Limb (tissue), 2 donors: ENCODE measurements at regions not wholly inside any gene's neighbourhood (a gene's known extent, or its start where the extent isn't known, plus 50 kb on each side); places are given as distances from the start of the nearest gene placed in this dataset.

ENCODE experiments used
- DNase-seq, 2 donors: peaks; one replicate each; pipeline ENCODE4 v3.0.0-alpha.2; 2016; ENCODE audit errors: extremely low spot score in 2 of 2

DNA sequence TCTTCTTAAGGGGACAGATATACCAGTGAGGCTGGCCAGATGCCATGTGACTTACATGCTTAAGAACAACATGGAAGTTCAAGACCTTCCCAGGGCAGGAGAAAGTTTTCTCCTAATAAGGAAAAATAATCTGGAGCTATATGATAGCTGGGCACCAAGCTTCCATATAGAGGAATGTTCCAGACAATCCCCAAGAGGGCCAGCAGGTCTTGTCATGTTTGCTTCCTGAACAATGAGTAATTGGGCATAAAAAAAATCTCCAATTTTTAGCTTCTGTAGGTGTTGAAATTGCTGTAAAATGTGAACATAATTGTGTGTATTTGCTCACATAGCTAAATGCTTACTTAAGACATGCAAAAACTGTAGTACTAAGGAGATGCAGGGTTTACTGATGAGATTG lies 809.5 kb upstream of the PIK3C3 start:
- DNase-seq = no peak

- no peak for DNase-seq
Measured at GRCh38 chr18:41144441-41144840, 810.6 kb upstream of the PIK3C3 start.

DNA sequence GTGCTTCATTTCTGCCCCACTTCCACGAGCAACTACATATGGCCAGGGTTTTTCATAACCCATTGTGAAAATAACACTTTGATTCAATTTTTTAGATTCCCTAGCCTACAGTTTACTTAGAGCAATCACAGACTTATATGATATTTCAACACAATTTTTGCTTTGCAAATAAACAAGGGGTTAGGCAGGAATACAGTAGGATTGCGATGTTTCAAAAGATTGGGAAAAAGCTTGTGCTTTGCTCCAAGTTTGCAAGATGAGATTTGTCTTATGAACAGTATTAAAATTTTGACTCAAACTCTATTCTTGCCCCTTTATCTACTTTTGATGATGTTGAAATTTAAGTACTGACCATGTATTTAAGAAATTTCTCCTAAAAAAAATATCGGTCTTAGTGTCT lies 814.5 kb upstream of the PIK3C3 start:
- DNase-seq = no peak

DNA sequence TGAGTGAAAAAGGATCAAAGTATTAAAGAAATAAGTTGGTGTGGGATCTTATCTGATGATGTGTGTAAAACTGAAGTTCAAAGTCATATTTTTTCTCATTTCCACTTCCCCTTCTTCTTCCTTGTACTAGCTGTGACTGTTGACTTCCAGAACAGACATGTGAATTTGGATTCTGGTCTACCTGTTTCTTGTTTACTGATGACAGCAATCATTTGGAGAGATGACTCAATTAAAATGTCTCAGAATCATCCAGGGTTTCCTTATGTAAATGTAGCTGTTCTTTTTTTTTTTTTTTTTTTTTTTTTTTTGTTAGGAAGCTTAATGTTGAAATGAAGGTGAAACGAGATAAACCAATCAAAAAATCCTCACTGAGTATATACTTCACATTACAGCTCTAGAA lies 819.9 kb upstream of the PIK3C3 start:
- no peak for DNase-seq

- DNase-seq = no peak
Measured at GRCh38 chr18:41134426-41134825, 820.6 kb upstream of the PIK3C3 start.

- no peak for DNase-seq
Measured at GRCh38 chr18:41131050-41131449, 824.0 kb upstream of the PIK3C3 start.

- no peak for DNase-seq
Measured at GRCh38 chr18:41128545-41128944, 826.5 kb upstream of the PIK3C3 start.

- no peak for DNase-seq
Measured at GRCh38 chr18:41128126-41128525, 826.9 kb upstream of the PIK3C3 start.

DNA sequence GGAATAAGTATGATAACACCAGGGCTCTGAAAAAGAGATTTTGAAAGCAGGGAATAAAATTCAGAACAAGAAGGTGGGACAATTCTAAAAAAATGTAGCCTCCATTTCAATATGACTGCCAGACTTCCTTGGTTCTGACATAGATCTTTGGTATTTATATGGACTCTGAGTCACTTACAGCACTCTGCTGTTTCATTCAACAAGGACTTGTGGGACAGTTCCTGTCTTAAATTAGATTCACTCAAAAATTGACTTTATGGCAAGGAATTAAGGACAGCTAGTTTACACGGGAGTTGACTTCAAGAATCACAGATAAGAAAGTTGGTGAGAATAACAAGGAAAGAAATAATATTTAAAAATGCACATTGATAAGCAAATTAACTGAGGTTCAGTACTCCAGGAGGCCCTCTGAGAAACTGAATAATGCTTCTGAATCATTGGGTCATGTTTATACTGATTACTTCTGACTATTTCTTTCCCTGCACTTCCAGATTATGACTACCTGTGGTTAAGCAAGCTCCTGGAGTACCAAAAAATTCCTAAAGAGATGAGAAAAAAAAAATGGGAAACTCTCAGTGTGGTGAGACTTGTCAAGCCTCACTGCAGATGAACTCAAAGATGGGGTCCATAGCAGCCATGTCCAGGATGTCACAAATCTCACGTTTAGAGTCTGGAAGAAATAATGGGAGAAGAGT lies 828.3 kb upstream of the PIK3C3 start:
- no peak for DNase-seq

DNA sequence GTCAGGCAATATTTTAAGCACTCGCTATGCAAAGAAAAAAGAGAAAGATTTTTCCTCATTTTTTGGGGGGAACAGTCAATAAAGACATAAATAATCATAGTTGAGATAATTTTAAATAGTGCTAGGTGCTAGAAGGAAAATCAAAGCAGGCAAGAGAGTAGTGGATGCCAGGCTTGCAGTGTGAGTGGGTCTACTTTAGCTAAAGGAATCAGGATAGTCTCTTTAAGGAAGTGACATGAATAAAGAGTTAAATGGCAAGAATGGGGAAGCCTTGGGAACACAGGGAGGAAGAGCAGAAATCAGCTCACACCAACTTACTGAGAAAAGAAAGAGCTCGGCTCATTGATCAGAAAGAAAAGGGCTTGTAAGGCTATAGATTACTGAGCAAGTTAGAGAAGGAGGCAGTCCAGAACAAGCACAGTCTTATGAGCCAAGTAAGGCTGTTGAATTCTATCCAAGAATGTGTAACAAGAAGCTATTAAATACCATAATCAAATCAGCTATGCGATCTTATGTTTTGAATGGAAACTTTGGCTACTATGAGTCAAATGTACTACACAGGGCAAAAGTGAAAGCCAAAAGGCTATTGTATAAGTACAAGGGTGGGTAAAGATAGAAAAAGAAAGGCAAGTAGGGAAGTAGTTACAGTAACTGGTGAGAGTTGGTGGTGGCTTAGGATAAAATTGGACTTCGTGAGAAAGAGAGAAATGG lies 833.8 kb upstream of the PIK3C3 start:
- DNase-seq = no peak

GRCh38 chr18:41119031-41119430 lies 836.0 kb upstream of the PIK3C3 start:
- no peak for DNase-seq

DNA sequence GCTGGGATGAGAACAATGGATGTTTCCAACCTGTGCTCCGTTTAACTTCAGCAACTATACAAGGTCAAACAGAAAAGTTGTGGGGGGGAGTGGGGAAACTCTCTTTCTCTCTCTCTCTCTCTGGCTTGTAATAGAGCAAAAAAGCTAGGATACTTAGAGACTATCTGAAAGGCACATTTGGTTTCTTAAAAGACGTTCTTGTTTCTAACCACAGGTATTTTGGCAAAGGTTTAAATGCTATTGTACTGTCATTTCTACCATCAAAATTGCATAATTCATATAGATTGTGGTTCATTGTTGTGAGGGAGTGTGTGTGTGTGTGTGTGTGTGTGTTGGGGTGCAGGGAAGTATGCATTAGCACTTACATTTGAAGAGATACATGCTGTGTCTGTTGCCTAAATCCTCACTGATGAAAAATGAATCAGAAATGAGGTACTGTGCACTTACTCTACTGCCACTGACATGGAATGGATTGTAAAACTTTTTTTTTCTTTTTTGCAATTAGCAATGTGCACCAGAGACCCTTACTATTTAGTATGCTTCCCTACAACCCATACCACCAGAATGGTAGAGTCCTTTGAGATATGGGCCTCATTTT lies 841.0 kb upstream of the PIK3C3 start:
- DNase-seq = no peak

GRCh38 chr18:41099451-41099850 lies 855.6 kb upstream of the PIK3C3 start:
- DNase-seq = no peak

- DNase-seq = no peak
Measured at GRCh38 chr18:41096504-41096903, 858.5 kb upstream of the PIK3C3 start.

DNA sequence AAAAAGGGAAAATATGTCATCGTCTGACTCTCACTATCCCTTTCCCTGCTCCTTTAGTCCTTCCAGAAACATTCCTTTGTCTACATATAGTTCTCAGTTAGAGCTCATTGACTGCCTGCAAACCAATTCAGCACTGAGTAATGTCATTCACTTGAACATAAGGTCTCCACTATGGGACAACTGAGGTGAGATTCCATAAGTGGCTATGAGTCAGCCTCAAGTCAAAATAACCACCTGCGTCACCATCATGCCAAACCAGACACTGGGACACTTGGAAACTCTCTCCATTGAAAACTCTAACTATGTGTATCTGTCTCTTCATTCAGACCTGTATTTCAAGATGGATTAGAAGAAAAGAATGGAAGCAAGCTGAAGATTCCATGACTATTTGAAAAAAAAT lies 878.0 kb upstream of the PIK3C3 start:
- no peak for DNase-seq

- DNase-seq = no peak
Measured at GRCh38 chr18:41075212-41075611, 879.8 kb upstream of the PIK3C3 start.

DNA sequence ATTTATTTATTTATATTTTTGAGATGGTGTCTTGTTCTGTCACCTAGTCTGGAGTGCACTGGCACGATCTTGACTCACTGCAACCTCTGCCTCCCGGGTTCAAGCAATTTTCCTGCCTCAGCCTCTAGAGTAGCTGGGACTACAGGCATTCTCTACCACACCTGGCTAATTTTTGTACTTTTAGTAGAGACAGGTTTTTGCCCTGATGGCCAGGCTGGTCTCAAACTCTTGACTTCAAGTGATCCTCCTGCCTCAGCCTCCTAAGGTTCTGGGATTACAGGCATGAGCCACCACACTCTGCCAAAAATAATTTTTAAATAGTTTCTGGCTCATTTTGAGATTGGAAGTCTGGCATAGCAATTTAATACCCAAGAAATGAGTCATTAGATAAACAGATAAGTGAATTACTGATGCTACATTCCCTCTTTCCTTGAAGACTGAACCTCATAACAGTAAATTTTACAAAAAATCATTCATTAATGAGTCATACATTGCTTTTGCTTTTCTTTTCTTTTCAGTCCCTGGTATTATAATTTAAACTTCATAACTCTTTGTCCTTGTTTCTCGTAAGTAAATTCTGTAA lies 881.6 kb upstream of the PIK3C3 start:
- no peak for DNase-seq

DNA sequence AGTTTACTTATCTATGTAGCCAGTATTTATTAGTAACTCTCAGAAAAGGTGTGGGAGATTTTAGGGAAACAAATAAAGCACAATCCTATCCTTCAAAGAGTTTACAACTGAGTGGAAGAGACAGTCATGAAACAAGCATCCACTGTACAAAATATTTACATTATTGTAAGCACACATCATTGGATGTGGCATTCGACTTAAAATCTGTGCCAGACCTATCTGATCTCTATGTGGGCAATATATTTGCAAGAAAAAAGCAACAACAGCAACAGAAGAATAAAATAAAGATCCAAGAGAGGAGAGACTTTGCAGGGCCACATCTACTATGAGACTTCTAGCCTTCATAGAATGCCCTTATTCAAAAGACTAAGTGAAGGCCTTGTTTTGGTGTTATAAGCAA lies 882.1 kb upstream of the PIK3C3 start:
- no peak for DNase-seq

GRCh38 chr18:41071826-41072225 lies 883.2 kb upstream of the PIK3C3 start:
- DNase-seq = no peak

DNA sequence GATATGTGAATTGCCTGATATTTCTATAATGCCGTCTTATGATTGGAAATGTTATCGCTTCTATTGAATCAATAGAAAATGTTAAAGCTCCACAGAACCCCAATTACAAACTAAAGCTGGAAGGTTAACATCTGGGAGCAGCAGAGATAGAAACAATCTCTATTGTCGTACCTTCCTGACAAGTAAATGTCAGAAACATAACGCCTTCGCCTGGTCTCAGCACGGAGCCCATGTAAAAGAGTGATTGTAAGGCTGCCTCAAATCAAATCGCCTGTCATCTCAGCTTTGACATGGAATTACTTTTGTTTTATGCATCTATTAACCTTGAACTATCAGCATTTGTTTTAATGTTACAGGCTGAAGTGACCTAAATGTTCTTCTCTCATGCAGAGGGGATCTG lies 885.9 kb upstream of the PIK3C3 start:
- DNase-seq = no peak

GRCh38 chr18:41064916-41065315 lies 890.1 kb upstream of the PIK3C3 start:
- no peak for DNase-seq

DNA sequence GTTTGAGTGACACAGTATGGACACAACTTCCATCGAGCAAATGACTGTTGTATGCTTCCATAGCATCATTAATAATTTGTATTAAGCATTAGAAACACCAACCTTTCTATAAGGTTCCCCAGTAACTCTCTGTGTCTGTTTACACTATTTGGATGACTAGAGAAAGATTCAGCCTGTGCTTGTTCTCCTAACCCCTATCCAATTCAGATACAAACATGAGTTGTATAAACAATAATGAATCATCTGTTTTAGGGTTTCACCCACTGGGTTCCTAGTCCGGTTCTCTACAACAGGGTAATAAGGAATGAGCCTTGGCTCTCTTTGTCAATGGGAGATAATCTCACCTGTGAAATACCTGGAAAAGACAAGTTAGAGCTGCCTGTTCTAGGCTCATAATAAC lies 894.1 kb upstream of the PIK3C3 start:
- DNase-seq = no peak

DNA sequence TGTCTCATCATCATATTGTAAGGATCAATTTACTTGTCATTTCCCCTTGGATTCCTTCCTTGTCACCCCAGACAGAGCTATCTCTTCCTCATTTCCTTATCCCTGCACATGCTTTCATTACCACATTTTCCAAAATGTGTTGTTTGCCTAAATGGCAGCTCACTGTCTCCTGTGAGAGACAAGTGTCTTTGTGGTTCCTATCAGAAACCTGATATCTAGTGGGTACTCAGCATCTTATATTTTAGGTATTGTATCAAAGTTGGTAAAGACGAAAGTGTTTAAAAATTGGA lies 896.0 kb upstream of the PIK3C3 start:
- DNase-seq = no peak
